Lower leg skin (tissue), 3 donors: ENCODE measurements at regions not wholly inside any gene's neighbourhood (a gene's known extent, or its start where the extent isn't known, plus 50 kb on each side); places are given as distances from the start of the nearest gene placed in this dataset.

Source experiments
- POLR2A ChIP-seq, 2 donors: fragments of 450-650 bp; IDR thresholded peaks; one replicate each; pipeline ENCODE4 v1.6.1; 2016 to 2017; ENCODE audit warnings: antibody characterized with exemption in 2 of 2, mild to moderate bottlenecking in 1 of 2, moderate library complexity in 1 of 2
- TF ChIP-seq, protein P1 (sequence below), 3 donors: fragments of 450-650 bp; IDR thresholded peaks; one replicate each; pipeline ENCODE4 v1.5.1; 2016; ENCODE audit warnings: antibody characterized with exemption in 3 of 3, mild to moderate bottlenecking in 3 of 3, moderate library complexity in 2 of 3

GRCh38 chr13:83386609-83387008 lies 495.7 kb downstream of the SLITRK1 start:
- TF ChIP-seq, protein P1, sequence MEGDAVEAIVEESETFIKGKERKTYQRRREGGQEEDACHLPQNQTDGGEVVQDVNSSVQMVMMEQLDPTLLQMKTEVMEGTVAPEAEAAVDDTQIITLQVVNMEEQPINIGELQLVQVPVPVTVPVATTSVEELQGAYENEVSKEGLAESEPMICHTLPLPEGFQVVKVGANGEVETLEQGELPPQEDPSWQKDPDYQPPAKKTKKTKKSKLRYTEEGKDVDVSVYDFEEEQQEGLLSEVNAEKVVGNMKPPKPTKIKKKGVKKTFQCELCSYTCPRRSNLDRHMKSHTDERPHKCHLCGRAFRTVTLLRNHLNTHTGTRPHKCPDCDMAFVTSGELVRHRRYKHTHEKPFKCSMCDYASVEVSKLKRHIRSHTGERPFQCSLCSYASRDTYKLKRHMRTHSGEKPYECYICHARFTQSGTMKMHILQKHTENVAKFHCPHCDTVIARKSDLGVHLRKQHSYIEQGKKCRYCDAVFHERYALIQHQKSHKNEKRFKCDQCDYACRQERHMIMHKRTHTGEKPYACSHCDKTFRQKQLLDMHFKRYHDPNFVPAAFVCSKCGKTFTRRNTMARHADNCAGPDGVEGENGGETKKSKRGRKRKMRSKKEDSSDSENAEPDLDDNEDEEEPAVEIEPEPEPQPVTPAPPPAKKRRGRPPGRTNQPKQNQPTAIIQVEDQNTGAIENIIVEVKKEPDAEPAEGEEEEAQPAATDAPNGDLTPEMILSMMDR (IDR thresholded peaks at IDR 0.05) = no peak
- TF ChIP-seq POLR2A (IDR thresholded peaks at IDR 0.05) = no peak
